Amniotic stem cell (primary cell): ENCODE measurements at regions not wholly inside any gene's neighbourhood (a gene's known extent, or its start where the extent isn't known, plus 50 kb on each side); places are given as distances from the start of the nearest gene placed in this dataset.
"Not testable (repeated sequence)": the region's sequence is repeated elsewhere in the genome, so short reads cannot be mapped to it uniquely, and the experiment has no call there.

ENCODE experiments used
- DNase-seq: peaks from one replicate; lab custom pipeline; 2025; lab: John Stamatoyannopoulos, UW

DNA sequence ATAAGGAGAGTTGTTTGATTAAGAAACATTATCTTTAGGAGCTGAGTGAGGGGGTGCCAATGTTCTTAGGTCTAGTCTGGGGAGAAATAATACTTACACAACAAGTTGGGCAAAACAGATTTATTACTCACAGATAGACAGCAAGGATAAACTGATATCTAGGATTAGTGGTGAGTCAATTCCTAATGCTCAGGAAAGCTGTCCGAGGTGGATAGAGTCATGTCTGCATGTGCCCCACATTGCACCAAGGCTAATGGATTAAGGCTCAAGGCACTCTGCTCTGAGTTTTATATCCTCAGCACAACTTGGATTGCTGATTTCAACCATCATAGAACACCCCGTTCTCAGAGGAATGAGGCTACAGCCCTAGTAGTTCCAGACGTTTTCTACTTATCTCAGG is 1042.3 kb downstream of the OTOL1 start:
- no peak for DNase-seq

DNA sequence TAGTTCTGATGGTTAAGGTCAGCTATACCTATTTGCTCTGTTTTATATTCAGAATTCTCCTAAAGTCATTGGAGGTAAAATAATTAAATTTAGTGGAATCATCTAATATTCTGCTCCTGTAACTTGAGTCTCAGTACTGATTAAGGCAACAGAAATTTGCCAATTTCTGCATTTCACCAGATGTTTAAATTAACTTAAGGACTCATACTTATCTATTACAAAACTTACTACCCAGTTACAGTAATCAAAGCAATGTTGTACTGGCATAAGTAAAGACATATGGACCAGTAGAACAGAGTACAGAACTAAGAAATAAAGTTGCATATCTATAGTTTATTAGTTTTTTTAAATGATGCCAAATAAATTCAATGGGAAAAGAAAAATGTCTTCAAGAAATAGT is 1043.8 kb downstream of the OTOL1 start:
- DNase-seq, result no peak

DNA sequence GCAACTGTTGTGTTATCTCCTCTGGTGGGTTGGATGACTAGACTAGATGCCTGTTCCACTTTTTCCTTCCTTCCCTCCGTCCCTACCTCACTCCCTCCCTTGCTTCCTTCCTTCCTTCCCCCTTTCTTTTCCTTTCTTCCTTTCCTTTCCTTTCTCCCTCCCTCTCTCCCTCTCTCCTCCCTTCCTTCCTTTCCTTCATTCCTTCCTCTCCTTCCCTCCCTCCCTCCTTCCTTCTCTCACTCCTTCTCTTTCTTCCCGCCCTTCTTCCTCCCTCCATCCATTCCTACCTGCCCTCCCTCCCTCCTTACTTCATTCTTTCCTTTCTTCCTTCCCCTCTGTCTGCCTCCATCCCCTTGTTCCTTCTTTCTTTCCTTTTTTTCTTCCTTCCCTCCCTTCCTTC is 1045.3 kb downstream of the OTOL1 start:
- no peak for DNase-seq

DNA sequence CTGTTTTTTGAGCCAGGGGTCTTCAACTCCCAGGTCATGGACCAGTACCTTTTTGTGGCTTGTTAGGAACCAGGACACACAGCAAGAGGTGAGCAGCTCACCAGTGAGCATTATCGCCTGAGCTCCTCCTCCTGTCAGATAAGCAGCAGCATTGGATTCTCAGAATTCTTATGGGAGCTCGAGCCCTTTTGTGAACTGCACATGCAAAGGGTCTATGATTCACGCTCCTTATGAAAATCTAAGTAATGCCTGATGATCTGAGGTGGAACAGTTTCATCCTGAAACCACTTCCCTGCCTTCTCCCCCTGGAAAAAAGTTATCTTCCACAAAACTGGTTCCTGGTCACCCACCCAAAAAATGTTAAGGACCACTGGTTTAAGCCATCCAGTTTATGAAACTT is 1047.6 kb downstream of the OTOL1 start:
- no peak for DNase-seq

DNA sequence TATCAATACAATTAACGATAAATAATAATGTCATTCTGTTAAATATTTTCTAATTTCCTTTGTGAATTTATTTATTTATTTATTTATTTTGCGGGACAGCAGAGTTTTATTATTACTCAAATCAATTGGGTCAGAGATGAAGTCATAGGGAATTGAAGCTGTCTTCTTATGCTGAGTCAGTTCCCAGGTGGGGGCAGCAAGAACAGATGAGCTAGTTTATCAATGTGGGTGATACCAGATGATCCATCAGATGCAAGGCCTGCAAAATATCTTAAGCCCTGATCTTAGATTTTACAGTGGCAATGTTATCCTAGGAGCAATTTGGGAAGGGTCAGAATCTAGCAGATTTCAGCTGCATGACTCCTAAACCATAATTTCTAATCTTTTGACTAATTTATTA is 1050.3 kb downstream of the OTOL1 start:
- DNase-seq, result no peak

DNA sequence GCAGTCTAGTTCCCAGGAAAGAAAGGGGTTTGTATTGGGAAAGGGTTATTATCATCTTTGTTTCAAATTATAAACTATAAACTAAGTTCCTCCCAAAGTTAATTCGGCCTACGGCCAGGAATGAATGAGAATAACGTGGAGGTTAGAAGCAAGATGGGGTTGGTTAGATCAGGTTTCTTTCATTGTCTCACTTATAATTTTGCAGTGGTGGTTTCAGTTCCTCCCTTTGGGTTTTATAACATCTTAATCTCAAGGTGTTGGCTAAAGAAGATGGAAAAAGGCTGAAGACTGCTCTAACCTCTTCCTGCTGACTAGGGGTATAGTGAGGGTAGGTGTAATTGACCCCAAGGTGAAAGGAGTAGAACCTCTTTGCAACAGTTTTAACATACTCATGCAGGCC is 1050.7 kb downstream of the OTOL1 start:
- no peak for DNase-seq

DNA sequence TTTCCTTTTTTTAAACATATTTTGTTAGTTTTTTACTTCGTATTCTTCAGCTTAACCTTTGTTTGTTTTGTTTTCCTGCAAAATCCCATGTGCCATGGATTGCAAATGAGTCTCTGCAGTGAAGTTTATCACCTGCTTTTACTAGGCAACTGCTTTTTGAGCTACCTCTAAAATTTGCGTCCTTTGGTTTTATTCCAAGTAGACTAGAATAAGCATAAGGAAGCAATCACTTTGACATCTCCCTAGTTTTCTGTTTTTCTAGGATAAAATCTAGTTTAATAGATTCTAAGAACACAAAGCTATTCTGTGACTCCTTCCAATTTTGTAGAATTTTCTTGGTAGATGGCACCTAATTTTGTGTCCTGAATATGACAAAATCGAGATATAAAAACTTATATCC is 1059.2 kb downstream of the OTOL1 start:
- DNase-seq, result no peak

DNA sequence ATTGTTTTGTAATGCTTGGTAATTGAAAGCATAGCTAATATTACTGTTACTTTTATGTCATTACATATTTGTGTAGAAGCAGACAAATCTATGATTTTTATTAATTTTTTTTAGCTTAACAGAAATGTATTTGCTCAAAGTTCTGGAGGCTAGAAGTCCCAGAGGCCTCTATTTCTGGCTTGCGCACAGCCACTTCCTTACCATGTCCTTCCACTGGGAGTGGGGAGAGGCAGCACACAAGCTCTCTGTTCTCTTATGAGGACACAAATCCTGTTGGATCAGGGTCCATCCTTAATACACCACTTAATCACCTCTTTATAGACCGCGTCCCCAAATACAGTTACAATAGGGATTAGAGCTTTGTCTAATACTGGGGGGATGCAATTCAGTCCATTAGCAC is 1061.4 kb downstream of the OTOL1 start:
- DNase-seq, result no peak

DNA sequence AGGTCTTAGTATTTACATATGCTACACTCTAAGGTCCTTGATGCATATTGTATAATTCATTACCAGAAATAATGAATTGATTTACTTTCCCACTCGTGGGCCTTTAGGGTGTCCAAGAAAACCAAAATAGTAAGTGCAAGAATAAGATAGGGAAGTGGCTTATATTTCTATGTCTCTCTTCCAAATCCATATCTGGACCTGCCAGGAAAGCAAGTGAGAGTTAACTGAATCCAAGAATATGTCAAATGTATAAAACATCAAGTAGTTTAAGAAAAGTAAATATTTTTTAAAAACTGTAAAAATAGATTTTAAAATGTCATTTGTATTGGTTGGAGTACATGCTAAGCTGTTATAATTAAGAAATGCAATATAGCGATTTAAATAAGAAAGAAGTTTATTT is 1072.1 kb downstream of the OTOL1 start:
- no peak for DNase-seq

DNA sequence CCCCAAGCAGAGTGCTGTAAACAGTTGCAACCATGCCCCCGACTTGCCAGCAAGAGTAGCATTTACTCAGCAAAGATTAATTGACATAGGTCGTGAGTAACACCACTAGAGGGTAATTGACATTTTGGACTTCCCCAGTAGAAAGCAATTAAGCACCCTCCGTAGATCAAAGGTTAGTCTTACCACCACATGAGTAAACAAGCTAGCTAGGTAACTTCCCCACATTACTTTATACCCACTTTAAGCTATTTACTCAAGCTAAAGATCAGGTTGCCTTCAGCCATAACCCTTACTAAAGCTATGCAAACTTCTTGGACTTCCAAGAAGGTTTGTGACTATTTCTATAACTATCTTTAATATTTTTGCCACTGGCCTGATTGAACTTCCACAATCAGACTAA is 1072.7 kb downstream of the OTOL1 start:
- no peak for DNase-seq

DNA sequence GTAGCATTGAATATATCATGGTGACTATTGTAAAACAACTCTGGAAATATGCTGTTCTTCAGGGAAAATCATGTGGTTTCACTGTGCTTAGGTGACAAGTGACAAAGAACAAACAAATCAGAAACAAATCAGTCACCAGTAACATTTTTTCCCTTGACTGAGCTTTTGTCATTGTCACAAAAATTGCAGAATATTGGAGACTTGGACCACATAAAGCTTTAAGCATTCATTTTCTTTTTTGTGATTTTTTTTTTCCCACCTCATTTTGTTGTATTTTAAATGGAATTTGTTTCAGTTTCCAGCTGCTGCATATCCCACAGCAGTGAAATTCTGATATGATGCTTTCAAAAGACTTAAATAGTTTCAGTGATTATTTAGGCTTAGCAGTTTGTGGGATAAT is 1088.4 kb downstream of the OTOL1 start:
- DNase-seq, result no peak

DNA sequence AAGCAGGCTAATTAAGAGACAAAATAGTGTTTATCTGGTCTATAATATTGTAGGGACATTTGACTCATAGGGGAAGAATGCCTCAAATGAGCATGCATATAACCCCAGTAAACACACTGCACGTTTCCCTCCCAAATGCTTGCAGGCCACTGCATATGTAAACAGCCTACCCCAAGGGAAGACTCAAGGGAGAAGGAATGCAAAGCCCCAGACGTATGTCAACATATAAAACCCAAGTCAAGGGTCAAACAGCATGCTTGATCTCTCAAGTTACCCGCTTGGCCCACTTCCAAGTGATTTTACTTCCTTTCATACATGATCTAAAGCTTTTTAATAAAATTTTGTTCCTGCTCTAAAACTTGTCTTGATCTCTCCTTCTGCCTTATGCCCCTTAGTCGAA is 1090.0 kb downstream of the OTOL1 start:
- DNase-seq, result no peak

DNA sequence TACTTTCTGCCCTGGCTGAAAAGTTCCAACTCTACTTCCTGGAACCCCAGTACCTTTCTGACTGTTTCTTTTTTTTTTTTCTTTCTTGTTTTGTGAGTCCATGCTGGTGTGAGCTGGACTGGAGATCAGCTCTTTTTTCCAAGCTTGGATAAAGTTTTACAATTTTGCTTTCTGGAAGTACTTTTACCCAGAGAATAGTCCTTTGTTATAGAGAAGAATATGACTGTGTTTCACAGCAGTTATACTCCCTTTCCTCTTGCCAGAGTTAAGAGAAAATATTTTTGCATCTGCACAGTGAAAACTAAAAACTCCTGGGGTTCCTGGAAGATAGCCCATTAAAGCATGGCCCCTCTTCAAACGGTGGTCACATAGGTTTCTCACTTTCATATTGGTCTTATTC is 1100.6 kb downstream of the OTOL1 start:
- DNase-seq, result no peak

DNA sequence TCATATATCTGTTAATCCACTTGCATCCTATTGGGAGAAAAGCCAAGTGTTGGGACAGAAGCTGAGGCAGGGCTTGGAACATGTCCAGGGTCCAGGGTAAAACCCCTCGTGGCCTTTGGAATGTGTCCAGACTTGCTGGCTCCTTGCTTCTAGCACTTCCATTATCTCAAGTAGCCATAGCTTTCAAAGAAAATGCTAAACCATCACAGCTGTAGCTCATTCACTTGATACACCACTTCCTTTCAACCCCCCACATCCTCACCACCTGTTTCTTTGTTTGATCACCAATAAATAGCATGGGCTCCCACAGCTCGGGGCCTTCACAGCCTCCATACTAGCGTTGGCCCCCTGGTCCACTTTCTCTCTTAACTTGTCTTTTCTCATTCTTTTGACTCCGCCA is 1101.9 kb downstream of the OTOL1 start:
- not testable (repeated sequence) for DNase-seq

DNA sequence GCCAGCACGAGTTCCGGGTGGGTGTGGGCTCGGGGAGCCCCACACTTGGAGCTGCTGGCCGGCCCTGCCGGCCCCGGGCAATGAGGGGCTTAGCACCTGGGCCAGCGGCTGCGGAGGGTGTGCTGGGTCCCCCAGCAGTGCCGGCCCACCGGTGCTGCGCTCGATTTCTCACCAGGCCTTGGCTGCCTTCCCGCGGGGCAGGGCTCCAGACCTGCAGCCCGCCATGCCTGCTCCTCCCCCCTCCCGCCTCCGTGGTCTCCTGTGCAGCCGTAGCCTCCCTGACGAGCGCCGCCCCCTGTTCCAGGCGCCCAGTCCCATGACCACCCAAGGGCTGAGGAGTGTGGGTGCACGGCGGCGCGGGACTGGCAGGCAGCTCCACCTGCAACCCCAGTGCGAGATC is 1103.1 kb downstream of the OTOL1 start:
- not testable (repeated sequence) for DNase-seq

DNA sequence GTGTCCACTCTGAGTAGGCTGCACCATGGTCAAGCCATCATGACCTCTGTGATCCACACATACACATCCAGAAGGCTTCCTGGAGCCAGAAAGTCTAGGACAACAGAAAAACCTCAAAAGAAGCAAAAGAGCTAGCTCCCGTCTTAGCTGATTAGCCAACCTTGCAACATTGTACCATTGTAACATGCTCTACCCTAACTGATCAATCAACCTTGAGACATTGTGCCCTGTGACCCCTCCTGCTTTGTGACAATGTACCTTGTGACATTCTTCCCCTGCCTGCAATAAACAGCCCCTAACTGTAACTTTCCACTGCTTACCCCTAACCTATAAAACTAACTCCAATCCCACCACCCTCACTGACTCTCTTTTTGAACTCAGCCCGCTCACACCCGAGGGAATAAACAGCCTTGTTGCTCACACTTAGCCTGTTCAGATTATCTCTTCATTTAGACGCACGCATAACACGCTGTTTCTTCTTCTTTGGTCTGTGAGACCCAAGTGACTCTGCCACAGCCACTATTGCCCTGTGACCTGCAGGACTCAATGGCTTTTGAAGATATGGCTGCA is 1104.6 kb downstream of the OTOL1 start:
- no peak for DNase-seq

DNA sequence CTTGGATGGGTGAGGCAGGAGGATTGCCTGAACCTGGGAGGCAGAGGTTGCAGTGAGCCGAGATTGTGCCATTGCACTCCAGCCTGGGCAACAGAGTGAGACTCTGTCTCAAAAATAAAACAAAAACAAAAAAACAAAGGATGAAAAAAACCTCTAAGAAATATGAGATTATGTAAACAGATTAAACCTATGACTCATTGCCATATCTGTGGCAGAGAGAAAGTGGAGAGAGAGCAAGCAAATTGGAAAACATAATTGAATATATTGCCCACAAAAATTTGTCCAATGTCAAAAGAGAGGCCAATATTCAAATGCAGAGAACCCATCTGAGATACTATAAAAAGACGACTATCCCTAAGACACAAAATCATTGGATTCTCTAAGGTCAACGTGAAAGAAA is 1106.0 kb downstream of the OTOL1 start:
- DNase-seq, result no peak

DNA sequence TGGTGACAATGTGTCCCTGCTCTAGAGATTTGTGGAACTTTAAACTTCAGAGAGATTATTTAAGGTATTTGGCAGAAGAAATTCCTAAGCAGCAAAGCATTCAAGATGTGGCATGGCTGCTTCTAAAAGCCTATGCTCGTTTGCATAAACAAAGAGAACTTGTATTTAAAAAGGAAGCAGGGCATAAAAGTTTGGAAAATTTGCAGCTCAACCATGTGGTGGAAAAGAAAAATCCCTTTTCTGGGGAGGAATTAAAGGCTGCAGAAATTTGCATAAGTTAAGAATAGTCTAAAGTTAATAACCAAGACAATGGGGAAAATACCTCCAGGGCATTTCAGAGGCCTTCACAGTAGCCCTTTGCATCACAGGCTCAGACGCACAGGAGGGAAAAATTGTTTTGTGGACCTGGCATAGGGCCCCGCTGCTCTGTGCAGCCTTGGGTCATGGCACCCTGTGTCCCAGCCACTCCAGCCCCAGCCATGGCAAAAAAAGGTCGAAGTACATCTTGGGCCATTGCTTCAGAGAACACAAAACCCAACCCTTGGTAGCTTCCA is 1109.1 kb downstream of the OTOL1 start:
- no peak for DNase-seq

DNA sequence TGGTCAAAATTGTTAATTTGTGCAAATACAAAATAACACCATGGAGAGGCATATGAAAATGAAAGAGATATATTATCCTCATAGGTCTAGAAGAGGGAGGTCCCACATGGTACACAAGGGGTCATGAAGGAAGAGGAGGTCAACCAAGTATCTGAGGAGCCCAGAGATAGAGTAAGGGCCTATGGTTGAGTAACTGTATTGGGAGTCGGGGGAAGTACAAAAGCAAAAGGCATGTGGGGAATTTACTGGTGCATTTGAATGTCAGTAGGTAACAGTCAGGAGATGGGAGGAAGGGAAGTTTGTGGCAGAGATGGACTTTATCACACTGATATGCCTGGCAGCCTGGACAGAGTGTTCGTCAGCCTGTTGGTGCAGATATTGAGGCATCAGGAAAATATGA is 1113.7 kb downstream of the OTOL1 start:
- DNase-seq, result no peak

DNA sequence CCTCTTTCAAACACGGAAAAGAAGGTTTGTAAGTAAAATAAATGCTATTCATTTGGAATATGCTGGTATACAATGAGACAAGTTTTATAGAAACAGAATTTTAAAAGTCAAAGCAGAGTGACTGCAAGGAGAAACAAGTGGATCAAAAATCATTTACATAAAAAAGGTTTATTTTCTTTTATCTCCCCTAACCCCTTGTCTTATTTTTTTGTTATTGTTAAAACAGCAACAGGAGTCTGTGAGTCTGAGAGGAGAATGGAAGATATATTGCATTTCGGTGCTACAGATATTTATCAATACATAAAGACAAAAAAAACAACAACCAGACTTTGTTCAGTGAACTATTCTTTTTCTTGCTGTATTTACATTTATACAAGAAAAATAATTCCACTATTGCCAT is 1116.4 kb downstream of the OTOL1 start:
- DNase-seq, result no peak

DNA sequence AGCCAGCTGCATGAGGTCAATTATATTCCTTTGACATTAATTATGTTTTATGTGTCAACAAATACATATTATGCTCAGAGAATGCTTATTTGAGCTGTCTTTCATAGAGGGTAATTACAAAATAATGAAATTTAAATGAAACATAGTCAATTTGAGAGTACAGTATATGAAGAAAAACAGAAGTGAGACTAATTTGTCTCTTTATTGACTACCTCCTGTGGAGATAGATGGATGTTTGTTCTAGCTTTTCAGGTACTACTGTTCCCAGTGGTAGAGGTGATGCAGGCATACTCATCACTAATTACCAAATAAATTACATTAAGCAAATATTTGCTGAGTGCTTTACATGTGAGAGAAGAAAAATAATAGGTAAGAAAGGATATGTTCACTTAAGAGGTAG is 1129.6 kb downstream of the OTOL1 start:
- DNase-seq, result no peak

DNA sequence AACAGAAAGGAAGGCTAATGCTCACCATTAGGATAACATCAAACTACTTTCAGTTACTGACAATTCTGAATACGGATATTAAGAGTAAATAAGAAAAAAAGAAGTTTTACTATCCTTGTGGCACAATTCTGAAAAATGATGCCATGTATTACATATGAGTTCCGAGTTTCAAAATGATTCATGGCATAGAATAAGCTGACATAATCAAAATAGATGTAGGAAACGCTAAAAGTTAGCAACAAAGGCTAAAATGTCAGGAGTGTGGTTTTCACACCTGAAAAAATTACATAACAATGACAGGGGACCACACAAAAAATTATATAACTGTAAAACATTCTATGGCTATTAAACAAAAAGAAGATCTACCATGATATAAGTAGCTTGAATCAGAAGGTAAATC is 1131.9 kb downstream of the OTOL1 start:
- DNase-seq, result no peak

DNA sequence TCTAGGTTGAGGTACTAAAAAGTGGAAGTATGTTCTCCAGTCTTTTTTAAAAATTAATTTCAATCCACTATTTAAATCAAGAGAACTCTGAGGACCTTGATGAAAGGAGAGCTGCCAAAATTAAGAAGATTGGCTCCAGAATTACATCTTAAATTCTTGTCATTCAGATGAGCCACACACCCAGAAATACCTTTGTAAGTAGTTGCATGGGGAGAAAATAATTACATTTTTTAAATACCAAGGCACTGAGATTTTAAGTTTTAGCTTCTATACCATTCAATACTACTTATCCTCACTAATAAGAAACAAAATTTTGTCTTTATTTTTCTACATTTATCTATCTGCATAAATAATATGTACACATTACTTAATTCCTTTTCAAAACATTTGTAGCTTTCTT is 1132.8 kb downstream of the OTOL1 start:
- no peak for DNase-seq

DNA sequence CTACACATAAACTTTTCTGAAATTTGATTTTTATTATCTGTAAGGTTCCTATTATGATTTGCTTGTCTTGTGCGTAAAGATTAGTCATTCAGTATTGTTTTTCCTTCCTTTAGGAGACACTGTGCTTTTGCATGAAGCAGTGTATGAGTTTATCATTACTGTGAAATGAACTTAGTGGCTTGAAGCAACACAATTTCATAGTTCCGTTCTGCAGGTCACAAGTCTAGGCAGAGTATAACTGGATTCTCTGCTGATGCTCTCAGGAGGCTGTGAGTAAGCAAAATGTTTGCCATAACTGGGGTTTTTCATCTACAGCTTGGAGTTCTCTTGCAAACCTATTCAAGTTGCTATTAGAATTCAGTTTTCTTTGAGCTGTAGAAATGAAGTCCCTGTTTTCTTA is 1136.1 kb downstream of the OTOL1 start:
- DNase-seq, result no peak

DNA sequence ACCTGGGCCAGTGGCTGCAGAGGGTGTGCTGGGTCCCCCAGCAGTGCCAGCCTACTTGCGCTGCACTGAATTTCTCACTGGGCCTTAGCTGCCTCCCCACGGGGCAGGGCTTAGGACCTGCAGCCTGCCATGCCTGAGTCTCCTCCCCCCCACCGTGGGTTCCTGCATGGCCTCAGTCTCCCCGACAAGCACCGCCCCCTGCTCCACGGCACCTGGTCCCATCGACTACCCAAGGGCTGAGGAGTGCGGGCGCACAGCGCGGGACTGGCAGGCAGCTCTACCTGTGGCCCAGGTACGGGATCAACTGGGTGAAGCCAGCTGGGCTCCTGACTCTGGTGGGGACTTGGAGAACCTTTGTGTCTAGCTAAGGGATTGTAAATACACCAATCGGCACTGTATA is 1143.6 kb downstream of the OTOL1 start:
- DNase-seq, result not testable (repeated sequence)
